ENCODE measurements at regions not wholly inside any gene's neighbourhood (a gene's known extent, or its start where the extent isn't known, plus 50 kb on each side); places are given as distances from the start of the nearest gene placed in this dataset.

DNA sequence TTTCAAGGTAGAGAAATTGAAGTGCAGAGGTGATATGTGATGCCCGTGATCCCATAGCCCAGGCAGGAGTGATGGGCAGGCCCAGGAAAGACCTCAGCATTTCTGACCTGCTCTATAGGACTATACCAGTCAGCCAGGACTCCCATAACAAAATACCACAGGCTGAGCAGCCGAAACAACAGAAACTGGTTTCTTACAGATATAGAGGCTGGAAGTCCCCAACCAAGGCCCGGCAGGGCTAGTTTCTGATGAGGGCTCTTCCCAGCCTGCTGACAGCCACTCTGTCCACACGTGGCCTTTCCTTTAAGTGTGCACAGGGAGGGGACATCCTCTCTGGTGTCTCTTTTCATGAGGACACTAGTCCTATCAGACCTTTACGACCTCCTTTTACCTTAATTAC is 104.2 kb upstream of the AGAP1 start:
- in situ Hi-C loops (cut with HindIII; ENCODE audit: low pct_unique_long_range_greater_than_20kb, low sequenced_read_pairs), result no loop called here
- no peak for DNase-seq (ENCODE audit: low read depth, low spot score)

DNA sequence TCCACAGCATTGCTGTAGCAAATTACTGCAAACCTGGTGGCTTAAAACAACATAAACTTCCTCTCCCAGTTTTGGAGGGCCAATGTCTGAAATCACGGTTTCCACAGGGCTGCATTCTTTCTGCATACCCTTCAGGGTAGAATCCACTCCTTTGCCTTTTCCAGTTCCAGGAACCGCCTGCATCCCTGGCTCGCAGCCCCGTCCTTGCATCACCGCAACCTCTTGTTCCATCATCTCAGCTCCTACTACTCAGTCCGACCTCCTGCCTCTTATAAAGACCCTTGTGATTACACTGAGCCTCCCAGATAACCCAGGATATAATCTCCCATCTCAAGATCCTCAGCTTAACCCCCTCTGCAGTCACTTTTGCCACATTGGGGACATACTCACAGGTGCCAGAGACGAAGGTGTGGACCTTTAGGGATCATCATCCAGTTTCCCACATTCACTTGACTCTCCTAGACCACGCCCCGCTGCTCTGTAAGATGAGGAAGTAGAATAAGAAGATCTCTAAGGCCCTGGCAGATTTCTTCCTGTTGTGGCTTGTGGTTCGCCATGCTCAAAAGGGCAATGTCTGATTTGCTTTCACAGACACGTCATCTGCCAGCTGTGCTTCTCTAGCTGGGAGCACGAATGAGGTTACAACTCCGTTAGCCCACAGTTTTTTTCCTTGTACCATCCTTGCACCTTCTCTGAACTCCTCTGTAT is 103.6 kb upstream of the AGAP1 start:
- in situ Hi-C loops (cut with HindIII; ENCODE audit: low pct_unique_long_range_greater_than_20kb, low sequenced_read_pairs), result no loop called here

DNA sequence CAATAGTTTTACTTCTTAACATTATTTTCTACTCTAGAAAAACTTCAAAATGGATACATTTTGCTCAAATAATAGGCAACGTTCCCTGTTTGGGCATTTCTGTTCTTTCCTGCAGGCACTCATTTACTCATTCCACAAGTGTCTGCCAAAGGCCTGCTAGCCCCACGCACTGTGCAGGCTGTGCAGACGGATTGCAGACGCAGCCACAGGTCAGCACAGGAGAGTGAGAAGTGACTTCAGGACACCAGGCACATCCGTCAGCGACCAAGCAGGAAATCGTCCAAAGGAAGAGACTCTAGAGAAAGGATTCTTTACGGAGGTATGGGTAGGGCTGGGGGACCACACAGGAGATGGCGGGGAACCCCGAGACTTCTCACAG is 103.0 kb upstream of the AGAP1 start:
- no peak for DNase-seq (ENCODE audit: low read depth, low spot score)
- in situ Hi-C loops (cut with HindIII; ENCODE audit: low pct_unique_long_range_greater_than_20kb, low sequenced_read_pairs), result no loop called here

More for the DNA sequence above, 103.6 kb upstream of the AGAP1 start:
- DNase-seq (ENCODE audit: low read depth, low spot score), result peak; percentile 60

- in situ Hi-C loops (cut with HindIII; ENCODE audit: low pct_unique_long_range_greater_than_20kb, low sequenced_read_pairs), result no loop called here
- DNase-seq (ENCODE audit: low read depth, low spot score), result no peak
These were observed 101.8 kb upstream of the AGAP1 start for GRCh38 chr2:235391921-235392615.

DNA sequence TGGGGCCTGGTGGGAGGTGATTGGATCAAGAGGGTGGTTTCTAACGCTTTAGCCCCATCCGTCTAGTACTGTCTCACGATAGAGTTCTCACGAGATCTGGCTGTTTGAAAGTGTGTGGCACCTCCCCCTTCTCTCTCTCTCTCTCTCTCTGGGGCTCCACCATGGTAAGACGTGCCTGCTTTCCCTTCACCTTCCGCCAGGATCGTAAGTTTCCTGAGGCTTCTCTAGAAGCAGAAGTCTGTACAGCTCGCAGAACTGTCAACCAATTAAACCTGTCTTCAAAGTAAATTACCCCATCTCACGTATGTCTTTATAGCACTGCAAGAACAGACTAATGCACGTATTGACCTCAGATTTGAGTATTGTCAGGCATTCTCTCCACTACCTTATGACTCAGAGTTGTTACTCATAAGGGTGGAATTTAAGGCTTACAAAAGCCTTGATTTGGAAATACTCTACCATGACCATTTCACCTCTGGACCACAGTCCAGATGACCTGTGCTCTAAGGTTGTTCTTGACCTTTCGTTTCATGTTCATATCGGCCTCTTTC is 99.5 kb upstream of the AGAP1 start:
- no peak for DNase-seq (ENCODE audit: low read depth, low spot score)
- in situ Hi-C loops (cut with HindIII; ENCODE audit: low pct_unique_long_range_greater_than_20kb, low sequenced_read_pairs), result no loop called here

DNA sequence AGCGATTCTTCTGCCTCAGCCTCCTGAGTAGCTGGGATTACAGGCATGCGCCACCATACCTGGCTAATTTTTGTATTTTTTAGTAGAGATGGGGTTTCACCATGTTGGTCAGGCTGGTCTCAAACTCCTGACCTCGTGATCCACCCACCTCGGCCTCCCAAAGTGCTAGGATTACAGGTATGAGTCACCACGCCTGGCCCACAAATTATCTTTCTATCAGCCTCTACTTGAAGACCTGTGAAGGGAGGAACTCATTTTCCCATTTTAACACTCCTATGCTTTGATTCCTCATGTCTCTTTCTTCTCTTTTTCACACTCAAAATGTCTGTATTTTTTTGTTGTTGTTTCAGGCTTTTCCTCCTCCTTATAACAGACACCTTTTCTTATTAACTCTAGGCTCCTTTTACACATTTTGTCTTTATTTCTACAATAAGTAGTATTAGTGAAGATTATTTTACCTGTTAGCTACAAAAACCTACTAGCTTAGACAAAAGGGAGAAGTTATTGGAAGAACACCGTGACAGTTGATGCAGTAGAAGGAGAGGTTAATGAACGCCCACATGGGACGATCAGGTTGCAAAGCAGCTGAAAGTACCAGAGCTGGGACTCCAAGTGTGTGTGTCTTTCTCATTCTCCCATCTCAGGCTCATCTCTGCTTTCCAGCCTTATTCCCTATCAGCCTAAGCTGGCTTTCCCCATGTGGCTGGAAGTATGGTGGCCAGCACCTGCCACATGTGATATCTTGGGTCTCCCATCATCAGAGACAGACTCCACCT is 97.6 kb upstream of the AGAP1 start:
- DNase-seq (ENCODE audit: low read depth, low spot score), result no peak
- in situ Hi-C loops (cut with HindIII; ENCODE audit: low pct_unique_long_range_greater_than_20kb, low sequenced_read_pairs), result no loop called here

DNA sequence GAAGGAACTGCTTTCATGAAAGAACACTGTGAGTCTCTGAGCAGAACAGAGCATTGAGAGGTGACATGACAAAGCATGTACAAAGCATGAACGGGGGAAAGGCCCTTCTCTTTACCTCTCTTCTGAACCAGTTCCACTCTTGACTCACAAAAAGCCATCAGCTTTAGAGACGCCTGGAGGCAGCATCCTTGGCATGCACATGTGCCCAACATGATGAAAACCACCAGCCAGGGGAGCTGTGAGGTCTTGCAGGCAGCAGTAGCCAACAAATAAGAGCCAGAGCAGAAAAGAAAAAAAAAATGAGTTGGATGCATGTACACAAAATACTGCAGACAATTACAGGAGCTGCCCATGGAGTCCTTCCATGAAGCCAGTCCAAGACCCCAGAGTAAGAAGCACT is 95.5 kb upstream of the AGAP1 start:
- in situ Hi-C loops (cut with HindIII; ENCODE audit: low pct_unique_long_range_greater_than_20kb, low sequenced_read_pairs), result no loop called here

DNA sequence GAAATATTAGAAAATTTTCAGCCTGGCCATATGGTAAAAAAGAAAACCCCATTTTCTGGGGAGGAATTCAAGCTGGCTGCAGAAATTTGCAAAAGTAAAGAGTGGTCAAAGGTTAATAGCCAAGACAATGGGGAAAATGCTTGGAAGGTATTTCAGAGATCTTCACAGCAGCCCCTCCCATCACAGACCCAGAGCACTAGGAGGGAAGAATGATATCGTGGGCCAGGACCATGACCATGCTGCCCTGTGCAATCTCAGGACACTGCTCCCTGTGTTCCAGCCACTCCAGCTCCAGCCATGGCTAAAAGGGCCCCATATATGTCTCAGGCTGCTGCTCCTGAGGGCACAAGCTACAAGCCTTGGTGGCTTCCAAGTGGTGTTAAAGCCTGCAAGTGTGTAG is 93.9 kb upstream of the AGAP1 start:
- in situ Hi-C loops (cut with HindIII; ENCODE audit: low pct_unique_long_range_greater_than_20kb, low sequenced_read_pairs), result no loop called here
- DNase-seq (ENCODE audit: low read depth, low spot score), result no peak

More for the DNA sequence above, 95.5 kb upstream of the AGAP1 start:
- no peak for DNase-seq (ENCODE audit: low read depth, low spot score)

GRCh38 chr2:235402422-235402821 is 91.4 kb upstream of the AGAP1 start:
- DNase-seq (ENCODE audit: low read depth, low spot score), result no peak
- in situ Hi-C loops (cut with HindIII; ENCODE audit: low pct_unique_long_range_greater_than_20kb, low sequenced_read_pairs), result no loop called here

DNA sequence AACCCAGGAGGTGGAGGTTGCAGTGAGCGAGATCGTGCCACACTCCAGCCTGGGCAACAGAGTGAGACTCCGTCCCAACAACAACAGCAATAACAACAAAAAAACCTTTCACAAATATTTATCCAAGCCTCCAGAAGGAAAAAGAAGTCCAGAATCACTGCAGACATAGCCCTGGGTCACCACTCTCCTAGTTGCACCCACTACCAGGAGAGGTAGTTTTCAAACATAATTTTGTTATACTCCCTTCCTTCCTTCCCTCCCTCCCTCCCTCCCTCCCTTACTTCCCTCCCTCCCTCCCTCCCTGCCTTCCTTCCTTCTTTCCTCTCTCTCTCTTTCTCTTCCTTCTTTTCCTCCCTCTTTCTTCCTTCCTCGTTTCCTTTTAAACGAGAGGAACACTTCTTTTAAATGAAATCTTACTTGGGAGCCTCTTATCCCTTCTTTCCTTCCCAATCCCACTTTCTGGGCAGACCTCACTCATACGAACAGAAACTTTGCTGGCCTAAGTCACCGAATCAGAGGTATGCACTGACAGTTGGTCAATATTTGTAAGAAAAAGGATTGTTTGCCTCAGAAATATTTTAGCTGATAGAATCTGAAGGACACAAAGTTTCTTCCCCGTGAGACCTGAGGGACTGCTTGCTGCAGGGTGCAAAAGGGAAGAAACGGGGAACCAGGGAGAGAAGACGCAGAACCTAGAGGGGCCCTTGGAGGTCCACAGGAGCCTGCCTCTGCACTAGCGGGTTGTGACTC is 88.1 kb upstream of the AGAP1 start:
- in situ Hi-C loops (cut with HindIII; ENCODE audit: low pct_unique_long_range_greater_than_20kb, low sequenced_read_pairs), result no loop called here
- no peak for DNase-seq (ENCODE audit: low read depth, low spot score)

GRCh38 chr2:235406430-235406829 is 87.4 kb upstream of the AGAP1 start:
- DNase-seq (ENCODE audit: low read depth, low spot score), result no peak
- in situ Hi-C loops (cut with HindIII; ENCODE audit: low pct_unique_long_range_greater_than_20kb, low sequenced_read_pairs), result no loop called here

DNA sequence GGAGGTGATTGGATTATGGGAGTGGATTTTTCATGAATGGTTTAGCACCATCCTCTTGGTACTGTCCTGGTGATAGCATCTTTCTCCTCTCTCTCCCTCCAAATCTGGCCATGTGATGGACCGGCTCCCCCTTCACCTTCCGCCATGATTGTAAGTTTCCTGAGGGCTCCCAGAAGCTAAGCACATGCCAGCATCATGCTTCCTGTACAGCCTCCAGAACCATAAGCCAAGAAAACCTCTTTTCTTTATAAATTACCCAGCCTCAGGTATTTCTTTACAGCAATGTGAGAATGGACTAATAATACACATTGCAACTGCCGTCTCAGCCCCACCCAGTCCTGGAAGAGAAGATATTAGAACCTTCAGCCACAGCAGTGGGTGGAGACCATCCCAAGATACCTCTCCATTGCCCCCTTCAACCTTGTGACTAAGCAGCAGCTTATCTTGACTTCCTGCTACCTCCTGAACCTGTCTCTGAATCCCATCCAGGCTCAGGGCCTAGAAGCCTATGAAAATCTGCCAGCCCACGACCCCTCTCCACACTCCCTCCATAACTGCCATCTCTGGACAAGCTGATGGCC is 81.8 kb upstream of the AGAP1 start:
- no peak for DNase-seq (ENCODE audit: low read depth, low spot score)
- in situ Hi-C loops (cut with HindIII; ENCODE audit: low pct_unique_long_range_greater_than_20kb, low sequenced_read_pairs), result no loop called here

- DNase-seq (ENCODE audit: low read depth, low spot score), result peak; percentile 45
These were observed 80.8 kb upstream of the AGAP1 start for GRCh38 chr2:235413064-235413463.

GRCh38 chr2:235414422-235414821 is 79.4 kb upstream of the AGAP1 start:
- peak; percentile 7 for DNase-seq (ENCODE audit: low read depth, low spot score)
- in situ Hi-C loops (cut with HindIII; ENCODE audit: low pct_unique_long_range_greater_than_20kb, low sequenced_read_pairs), result no loop called here

More at GRCh38 chr2:235413064-235413463, 80.8 kb upstream of the AGAP1 start:
- in situ Hi-C loops (cut with HindIII; ENCODE audit: low pct_unique_long_range_greater_than_20kb, low sequenced_read_pairs), result no loop called here

DNA sequence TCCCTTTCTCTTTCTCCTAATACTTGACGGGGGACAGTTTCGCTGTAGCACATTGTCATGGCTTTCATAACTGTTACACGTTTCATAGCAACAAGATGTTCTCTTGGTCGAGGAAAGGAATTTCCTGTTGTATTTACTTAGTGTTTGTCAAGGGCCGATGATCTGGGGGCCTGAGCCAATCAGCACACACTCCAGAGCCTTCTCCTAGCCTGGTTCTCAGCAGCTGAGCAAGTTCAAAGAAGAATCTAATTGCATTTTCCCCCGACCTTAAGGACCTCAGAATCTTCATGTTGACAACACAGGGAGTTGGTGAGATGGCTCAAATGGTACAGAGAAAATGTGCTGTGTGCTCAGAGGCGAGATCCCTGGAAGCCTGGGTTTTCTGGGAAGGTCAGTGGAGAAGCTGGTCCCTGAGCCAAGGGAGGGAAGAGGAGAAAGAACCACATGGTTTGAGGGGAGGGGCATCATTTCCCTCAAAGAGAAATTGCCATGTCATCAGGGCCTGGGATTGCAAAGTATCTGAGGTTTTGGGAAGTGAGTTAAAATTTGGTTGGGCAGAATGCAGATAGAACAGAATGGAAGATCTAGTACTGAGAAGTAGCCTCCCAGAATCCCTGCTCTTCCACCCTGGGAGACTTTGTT is 76.9 kb upstream of the AGAP1 start:
- DNase-seq (ENCODE audit: low read depth, low spot score), result no peak
- in situ Hi-C loops (cut with HindIII; ENCODE audit: low pct_unique_long_range_greater_than_20kb, low sequenced_read_pairs), result no loop called here

DNA sequence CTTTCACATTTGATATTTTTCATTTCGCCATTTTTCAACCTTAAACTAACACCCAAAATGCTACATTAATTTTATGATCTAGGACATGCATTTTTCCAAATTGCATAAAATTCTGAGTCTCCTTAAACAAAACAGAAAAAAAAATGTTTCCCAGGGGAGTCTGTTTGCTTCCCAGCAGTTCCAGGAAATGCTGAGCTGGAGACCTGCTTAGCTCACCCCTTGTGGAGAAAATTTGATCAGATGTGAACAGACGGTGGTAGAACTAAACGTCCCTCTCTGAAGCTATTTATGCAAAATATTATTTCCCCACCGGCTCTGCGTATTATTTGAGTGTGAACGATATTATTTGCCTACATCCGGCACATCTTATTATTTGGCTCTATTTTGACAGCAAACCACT is 74.9 kb upstream of the AGAP1 start:
- no peak for DNase-seq (ENCODE audit: low read depth, low spot score)
- in situ Hi-C loops (cut with HindIII; ENCODE audit: low pct_unique_long_range_greater_than_20kb, low sequenced_read_pairs), result no loop called here

- in situ Hi-C loops (cut with HindIII; ENCODE audit: low pct_unique_long_range_greater_than_20kb, low sequenced_read_pairs), result no loop called here
- no peak for DNase-seq (ENCODE audit: low read depth, low spot score)
These were observed 73.8 kb upstream of the AGAP1 start for GRCh38 chr2:235419996-235420395.
